ENCODE measurements at regions not wholly inside any gene's neighbourhood (a gene's known extent, or its start where the extent isn't known, plus 50 kb on each side); places are given as distances from the start of the nearest gene placed in this dataset.

DNA sequence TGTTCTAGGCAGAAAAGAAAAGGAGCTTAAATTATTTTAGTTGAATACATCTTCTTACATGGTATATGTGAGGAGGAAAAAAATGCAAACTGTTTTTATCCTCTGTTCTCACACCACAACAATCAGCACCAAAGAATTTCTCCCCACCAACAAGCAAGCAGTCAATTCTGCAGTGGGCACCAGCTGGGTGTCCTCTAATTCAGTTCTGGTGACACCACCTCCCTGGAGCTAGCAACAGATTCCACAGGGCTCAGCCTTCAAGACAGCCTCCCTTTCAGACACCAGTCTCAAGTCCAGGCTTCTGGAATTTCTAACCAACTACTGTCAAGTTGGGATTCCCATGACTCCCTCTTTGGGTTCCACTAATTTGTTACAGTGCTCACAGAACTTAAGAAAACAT lies 490.2 kb upstream of the IGFBP3 start:
- Histone ChIP-seq H3K4me1 (no peaks in the 10 kb centered on the region), H3K27me3 (no peaks in the 10 kb centered on the region), H3K27ac (no peak overlapping the region), H3K9me3 (no peaks in the 10 kb centered on the region), H3K36me3 (no peaks in the 10 kb centered on the region), H3K4me3 (no peak overlapping the region)
- FAIRE-seq (no peak), ATAC-seq (no peak), DNase-seq (no peak)
- TF ChIP-seq, protein P1, sequence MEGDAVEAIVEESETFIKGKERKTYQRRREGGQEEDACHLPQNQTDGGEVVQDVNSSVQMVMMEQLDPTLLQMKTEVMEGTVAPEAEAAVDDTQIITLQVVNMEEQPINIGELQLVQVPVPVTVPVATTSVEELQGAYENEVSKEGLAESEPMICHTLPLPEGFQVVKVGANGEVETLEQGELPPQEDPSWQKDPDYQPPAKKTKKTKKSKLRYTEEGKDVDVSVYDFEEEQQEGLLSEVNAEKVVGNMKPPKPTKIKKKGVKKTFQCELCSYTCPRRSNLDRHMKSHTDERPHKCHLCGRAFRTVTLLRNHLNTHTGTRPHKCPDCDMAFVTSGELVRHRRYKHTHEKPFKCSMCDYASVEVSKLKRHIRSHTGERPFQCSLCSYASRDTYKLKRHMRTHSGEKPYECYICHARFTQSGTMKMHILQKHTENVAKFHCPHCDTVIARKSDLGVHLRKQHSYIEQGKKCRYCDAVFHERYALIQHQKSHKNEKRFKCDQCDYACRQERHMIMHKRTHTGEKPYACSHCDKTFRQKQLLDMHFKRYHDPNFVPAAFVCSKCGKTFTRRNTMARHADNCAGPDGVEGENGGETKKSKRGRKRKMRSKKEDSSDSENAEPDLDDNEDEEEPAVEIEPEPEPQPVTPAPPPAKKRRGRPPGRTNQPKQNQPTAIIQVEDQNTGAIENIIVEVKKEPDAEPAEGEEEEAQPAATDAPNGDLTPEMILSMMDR (IDR thresholded peaks at IDR 0.05), result no peak
- intact Hi-C loops (cut with DNase I), result no loop called here

DNA sequence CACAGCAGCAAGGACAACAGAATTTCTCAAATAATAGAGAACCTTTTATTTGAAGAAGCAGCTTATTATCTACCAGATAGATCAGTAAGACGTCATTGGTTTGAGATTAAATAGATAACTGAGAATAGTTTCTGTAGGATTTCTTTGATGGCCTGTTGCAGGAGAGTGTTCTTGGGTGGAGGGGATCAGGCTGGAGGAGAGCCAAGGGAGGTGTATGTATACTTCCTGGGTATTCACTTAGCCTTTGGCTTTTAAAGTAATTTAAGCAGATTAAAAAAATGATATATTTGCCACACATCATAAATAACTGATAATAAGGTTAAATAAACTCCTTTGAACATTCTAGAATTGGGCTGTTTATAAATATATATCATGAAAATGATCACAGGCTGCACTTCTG lies 486.1 kb upstream of the IGFBP3 start:
- TF ChIP-seq, protein P1 (IDR thresholded peaks at IDR 0.05), result no peak
- intact Hi-C loops (cut with DNase I), result no loop called here
- H3K4me1 ChIP-seq, result no peaks in the 10 kb centered on the region
- no peaks in the 10 kb centered on the region for H3K27me3 ChIP-seq
- H3K4me3 ChIP-seq, result no peak overlapping the region
- no peak overlapping the region for H3K27ac ChIP-seq
- no peak for ATAC-seq
- FAIRE-seq, result no peak
- H3K9me3 ChIP-seq, result no peaks in the 10 kb centered on the region
- no peaks in the 10 kb centered on the region for H3K36me3 ChIP-seq
- WGBS, 2 donors, result 38 to 40% methylated on average over 1 of the region's 1 CpG
- no peak for DNase-seq

DNA sequence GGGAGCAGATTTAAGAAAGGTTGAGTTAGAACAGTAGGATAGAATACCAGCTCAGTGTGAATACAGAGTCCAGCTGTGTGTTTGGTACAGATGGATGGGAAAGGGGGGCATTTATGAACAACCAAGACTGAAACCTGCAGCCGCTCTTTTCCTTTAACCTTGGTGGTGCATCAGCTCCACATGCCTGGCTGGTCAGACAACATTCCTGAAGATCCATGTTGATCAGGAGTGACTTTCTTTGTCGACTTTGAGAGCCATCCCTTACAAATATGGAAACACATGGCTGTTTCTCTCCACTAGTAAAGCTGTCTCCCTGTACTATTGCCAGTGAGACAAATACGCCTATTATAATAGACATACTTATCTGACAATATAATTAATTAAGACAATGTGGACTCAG lies 476.5 kb upstream of the IGFBP3 start:
- TF ChIP-seq, protein P1 (IDR thresholded peaks at IDR 0.05), result no peak
- Histone ChIP-seq H3K27ac (no peak overlapping the region), H3K4me1 (no peaks in the 10 kb centered on the region), H3K27me3 (no peaks in the 10 kb centered on the region), H3K9me3 (no peaks in the 10 kb centered on the region), H3K36me3 (no peaks in the 10 kb centered on the region), H3K4me3 (no peak overlapping the region)
- no peak for ATAC-seq
- FAIRE-seq, result no peak
- intact Hi-C loops (cut with DNase I), result no loop called here
- WGBS, 2 donors, result 25 to 35% methylated on average over 3 of the region's 3 CpGs
- no peak for DNase-seq

DNA sequence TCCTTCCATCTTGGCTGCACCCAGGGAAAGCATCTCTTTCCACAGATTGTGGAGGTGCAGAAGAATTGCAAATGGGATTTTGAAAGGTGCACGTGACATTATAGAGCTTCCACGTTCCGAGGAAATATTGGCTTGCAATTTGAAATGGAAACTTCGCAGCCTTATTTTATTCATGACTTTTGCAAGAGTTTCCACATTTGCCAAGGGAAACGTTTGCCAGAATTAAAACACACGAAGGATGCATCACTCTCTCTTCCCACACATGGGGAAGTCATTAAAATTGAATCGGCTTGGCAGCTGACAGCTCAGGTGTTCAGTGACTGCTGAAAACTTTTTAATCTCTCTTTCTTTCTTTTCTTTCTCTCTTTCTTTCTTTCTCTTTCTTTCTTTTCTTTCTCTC lies 475.4 kb upstream of the IGFBP3 start:
- Histone ChIP-seq H3K36me3 (no peaks in the 10 kb centered on the region), H3K27me3 (no peaks in the 10 kb centered on the region), H3K27ac (no peak overlapping the region), H3K9me3 (no peaks in the 10 kb centered on the region), H3K4me1 (no peaks in the 10 kb centered on the region), H3K4me3 (no peak overlapping the region)
- WGBS, 2 donors, result 57 to 65% methylated on average over 7 of the region's 7 CpGs
- ATAC-seq (no peak), FAIRE-seq (no peak), DNase-seq (no peak)
- intact Hi-C loops (cut with DNase I), result no loop called here
- TF ChIP-seq, protein P1 (IDR thresholded peaks at IDR 0.05), result no peak

DNA sequence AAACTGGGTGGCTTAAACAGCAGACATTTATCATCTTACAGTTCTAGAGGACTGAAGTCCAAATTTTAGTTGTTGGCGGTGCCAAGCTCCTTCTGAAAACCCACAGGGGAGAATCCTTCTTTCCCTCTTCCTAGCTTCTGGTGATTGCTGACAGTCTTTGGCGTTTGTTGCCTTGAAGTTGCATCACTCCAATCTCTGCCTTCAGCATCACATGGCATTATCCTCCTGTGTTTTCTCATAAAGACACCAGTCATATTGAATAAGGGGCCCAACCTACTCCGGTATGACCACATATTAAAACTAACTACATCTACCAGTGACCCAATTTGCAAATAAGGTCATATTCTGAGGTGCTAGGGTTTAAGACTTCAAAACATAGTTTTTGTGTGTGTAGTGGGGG lies 472.1 kb upstream of the IGFBP3 start:
- TF ChIP-seq, protein P1 (IDR thresholded peaks at IDR 0.05), result no peak
- H3K4me3 ChIP-seq, result no peak overlapping the region
- DNase-seq (no peak), FAIRE-seq (no peak), ATAC-seq (no peak)
- no peaks in the 10 kb centered on the region for H3K9me3 ChIP-seq
- no peaks in the 10 kb centered on the region for H3K27me3 ChIP-seq
- H3K36me3 ChIP-seq, result no peaks in the 10 kb centered on the region
- intact Hi-C loops (cut with DNase I), result no loop called here
- no peaks in the 10 kb centered on the region for H3K4me1 ChIP-seq
- WGBS, 2 donors, result 80 to 82% methylated on average over 3 of the region's 3 CpGs
- no peak overlapping the region for H3K27ac ChIP-seq
